Fibroblast of villous mesenchyme (primary cell): ENCODE measurements at regions not wholly inside any gene's neighbourhood (a gene's known extent, or its start where the extent isn't known, plus 50 kb on each side); places are given as distances from the start of the nearest gene placed in this dataset.

Experiments used
- DNase-seq: peaks from one replicate; pipeline ENCODE4 v3.0.0-alpha.2; 2010; ENCODE audit warnings: low read depth
- H3K4me3 ChIP-seq: 2 replicates; pipeline ENCODE4 v1.5.1; 2011; ENCODE audit warnings: low read depth, mild to moderate bottlenecking, low read length
- CTCF ChIP-seq: IDR thresholded peaks from 2 replicates; pipeline ENCODE4 v1.5.1; 2012; ENCODE audit warnings: low read depth, mild to moderate bottlenecking, low read length; ENCODE audit not compliant: insufficient read depth

- no peak overlapping the region for H3K4me3 ChIP-seq
- TF ChIP-seq CTCF = no peak
- DNase-seq = no peak
Observed at GRCh38 chr4:116734178-116734577, 351.2 kb downstream of the TRAM1L1 start.

- no peak overlapping the region for H3K4me3 ChIP-seq
- no peak for DNase-seq
- TF ChIP-seq CTCF = no peak
Observed at GRCh38 chr4:116733370-116733769, 352.0 kb downstream of the TRAM1L1 start.

- no peak overlapping the region for H3K4me3 ChIP-seq
- no peak for DNase-seq
- TF ChIP-seq CTCF = no peak
Observed at GRCh38 chr4:116726523-116726922, 358.9 kb downstream of the TRAM1L1 start.

DNA sequence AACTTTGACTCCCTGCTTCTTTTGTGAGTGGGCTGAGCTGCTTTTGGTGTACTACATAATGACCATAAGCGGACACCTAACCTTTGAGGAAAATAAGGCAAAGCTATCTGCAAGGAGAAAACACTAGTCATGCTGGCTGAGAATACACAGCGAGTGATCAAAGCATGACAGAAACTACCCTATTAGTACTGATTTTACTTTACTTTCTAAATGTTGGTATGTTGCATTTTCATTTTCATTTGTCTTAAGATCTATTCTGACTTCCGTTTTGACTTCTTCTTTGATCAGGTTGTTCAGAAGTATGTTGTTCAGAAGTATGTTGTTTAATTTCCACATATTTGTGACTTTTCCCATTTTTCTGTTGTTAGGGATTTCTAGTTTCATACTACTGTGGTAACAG, 361.1 kb downstream of the TRAM1L1 start:
- no peak for TF ChIP-seq CTCF
- H3K4me3 ChIP-seq = no peak overlapping the region
- no peak for DNase-seq

DNA sequence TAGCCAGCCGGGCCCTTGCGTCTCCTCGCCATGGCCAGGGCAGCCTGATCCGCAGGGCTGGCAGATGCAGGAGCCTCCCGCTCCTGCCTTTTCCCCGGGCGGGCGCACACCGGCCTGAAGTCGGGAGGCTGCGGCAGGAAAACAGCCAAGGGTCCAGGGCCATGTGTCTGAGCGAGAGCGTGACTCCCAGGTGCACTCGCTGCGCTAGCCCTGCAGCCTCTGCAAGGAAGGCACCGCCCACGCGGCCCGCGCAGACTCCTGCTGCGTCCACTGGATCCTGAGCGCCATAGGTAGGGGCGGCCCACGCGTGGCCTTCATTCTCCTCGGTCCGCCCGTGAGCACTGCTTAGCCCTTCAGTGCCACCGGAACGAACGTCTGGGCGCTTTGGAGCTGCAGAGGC, 379.9 kb downstream of the TRAM1L1 start:
- H3K4me3 ChIP-seq = no peak overlapping the region
- DNase-seq = no peak
- TF ChIP-seq CTCF = no peak

GRCh38 chr4:116702949-116703348, 382.4 kb downstream of the TRAM1L1 start:
- TF ChIP-seq CTCF = no peak
- no peak overlapping the region for H3K4me3 ChIP-seq
- DNase-seq = no peak

- H3K4me3 ChIP-seq = no peak overlapping the region
- no peak for DNase-seq
- no peak for TF ChIP-seq CTCF
Observed at GRCh38 chr4:116688536-116688935, 396.8 kb downstream of the TRAM1L1 start.
